Right lung (tissue), 2 donors: ENCODE measurements at regions not wholly inside any gene's neighbourhood (a gene's known extent, or its start where the extent isn't known, plus 50 kb on each side); places are given as distances from the start of the nearest gene placed in this dataset.
"Not testable (repeated sequence)": the region's sequence is repeated elsewhere in the genome, so short reads cannot be mapped to it uniquely, and the experiment has no call there.

Experiments
- DNase-seq, 2 donors: peaks; one replicate each; pipeline ENCODE4 v3.0.0-alpha.2; 2013

GRCh38 chr2:16206191-16206944, 266.0 kb downstream of the MYCN start:
- DNase-seq = no peak

GRCh38 chr2:16205631-16206030, 265.3 kb downstream of the MYCN start:
- DNase-seq = no peak

- no peak for DNase-seq
Measured at GRCh38 chr2:16204886-16205620, 264.7 kb downstream of the MYCN start.

- no peak for DNase-seq
Measured at GRCh38 chr2:16204251-16204650, 263.9 kb downstream of the MYCN start.

- no peak for DNase-seq
Measured at GRCh38 chr2:16203691-16204090, 263.3 kb downstream of the MYCN start.

GRCh38 chr2:16203069-16203468, 262.7 kb downstream of the MYCN start:
- no peak for DNase-seq

GRCh38 chr2:16202266-16203020, 262.1 kb downstream of the MYCN start:
- no peak for DNase-seq

GRCh38 chr2:16201848-16202247, 261.5 kb downstream of the MYCN start:
- no peak for DNase-seq

GRCh38 chr2:16200554-16201193, 260.3 kb downstream of the MYCN start:
- DNase-seq = no peak

GRCh38 chr2:16199882-16200553, 259.7 kb downstream of the MYCN start:
- no peak for DNase-seq

GRCh38 chr2:16199241-16199640, 258.9 kb downstream of the MYCN start:
- DNase-seq = not testable (repeated sequence)

GRCh38 chr2:16198166-16198912, 258.0 kb downstream of the MYCN start:
- DNase-seq = no peak

- no peak for DNase-seq
Measured at GRCh38 chr2:16197504-16198147, 257.3 kb downstream of the MYCN start.

GRCh38 chr2:16196687-16197503, 256.5 kb downstream of the MYCN start:
- no peak for DNase-seq

- DNase-seq = no peak
Measured at GRCh38 chr2:16195681-16196070, 255.3 kb downstream of the MYCN start.

GRCh38 chr2:16194931-16195680, 254.8 kb downstream of the MYCN start:
- no peak for DNase-seq

- DNase-seq = no peak
Measured at GRCh38 chr2:16194530-16194929, 254.2 kb downstream of the MYCN start.

- no peak for DNase-seq
Measured at GRCh38 chr2:16194096-16194390, 253.7 kb downstream of the MYCN start.
